ENCODE measurements at regions not wholly inside any gene's neighbourhood (a gene's known extent, or its start where the extent isn't known, plus 50 kb on each side); places are given as distances from the start of the nearest gene placed in this dataset.
"Not testable (repeated sequence)": the region's sequence is repeated elsewhere in the genome, so short reads cannot be mapped to it uniquely, and the experiment has no call there.

GRCh38 chr15:38112406-38112805, 140.2 kb upstream of the SPRED1 start:
- H3K27ac Mint-ChIP-seq: no peak overlapping the region
- no peak overlapping the region for H3K4me3 Mint-ChIP-seq
- H3K27me3 Mint-ChIP-seq: peaks cover 4% of the 10 kb centered on the region
- no peaks in the 10 kb centered on the region for H3K36me3 Mint-ChIP-seq
- H3K4me1 Mint-ChIP-seq (ENCODE audit: low read depth): no peaks in the 10 kb centered on the region
- H3K9me3 Mint-ChIP-seq (ENCODE audit: low read depth): no peaks in the 10 kb centered on the region

GRCh38 chr15:38115121-38115520, 137.5 kb upstream of the SPRED1 start:
- no peaks in the 10 kb centered on the region for H3K36me3 Mint-ChIP-seq
- peaks cover 3% of the 10 kb centered on the region for H3K27me3 Mint-ChIP-seq
- no peaks in the 10 kb centered on the region for H3K9me3 Mint-ChIP-seq (ENCODE audit: low read depth)
- H3K4me1 Mint-ChIP-seq (ENCODE audit: low read depth): no peaks in the 10 kb centered on the region
- no peak overlapping the region for H3K27ac Mint-ChIP-seq
- H3K4me3 Mint-ChIP-seq: no peak overlapping the region

GRCh38 chr15:38117781-38118180, 134.9 kb upstream of the SPRED1 start:
- Mint-ChIP-seq H3K4me1 (ENCODE audit: low read depth) (no peaks in the 10 kb centered on the region), H3K9me3 (ENCODE audit: low read depth) (peaks cover 8% of the 10 kb centered on the region), H3K36me3 (peaks cover under 1% of the 10 kb centered on the region), H3K27me3 (peaks cover 5% of the 10 kb centered on the region), H3K4me3 (no peak overlapping the region), H3K27ac (no peak overlapping the region)

- not testable (repeated sequence) for H3K36me3 Mint-ChIP-seq; H3K4me1 Mint-ChIP-seq (ENCODE audit: low read depth); H3K27ac Mint-ChIP-seq; H3K27me3 Mint-ChIP-seq; H3K4me3 Mint-ChIP-seq
- H3K9me3 Mint-ChIP-seq (ENCODE audit: low read depth): peaks cover 10% of the 10 kb centered on the region
Measured at GRCh38 chr15:38119865-38120264, 132.8 kb upstream of the SPRED1 start.

GRCh38 chr15:38127306-38127771, 125.3 kb upstream of the SPRED1 start:
- Mint-ChIP-seq H3K36me3 (peaks cover 2% of the 10 kb centered on the region), H3K9me3 (ENCODE audit: low read depth) (peaks cover 7% of the 10 kb centered on the region), H3K4me3 (no peak overlapping the region), H3K4me1 (ENCODE audit: low read depth) (no peaks in the 10 kb centered on the region), H3K27ac (no peak overlapping the region), H3K27me3 (peaks cover 22% of the 10 kb centered on the region)

GRCh38 chr15:38128341-38128781, 124.3 kb upstream of the SPRED1 start:
- Mint-ChIP-seq H3K4me3 (no peak overlapping the region), H3K36me3 (no peaks in the 10 kb centered on the region), H3K4me1 (ENCODE audit: low read depth) (no peaks in the 10 kb centered on the region), H3K27ac (no peak overlapping the region), H3K9me3 (ENCODE audit: low read depth) (no peaks in the 10 kb centered on the region), H3K27me3 (peaks cover 24% of the 10 kb centered on the region)

- H3K27ac Mint-ChIP-seq: no peak overlapping the region
- no peaks in the 10 kb centered on the region for H3K9me3 Mint-ChIP-seq (ENCODE audit: low read depth)
- no peak overlapping the region for H3K4me3 Mint-ChIP-seq
- H3K27me3 Mint-ChIP-seq: peaks cover 22% of the 10 kb centered on the region
- no peaks in the 10 kb centered on the region for H3K4me1 Mint-ChIP-seq (ENCODE audit: low read depth)
- no peaks in the 10 kb centered on the region for H3K36me3 Mint-ChIP-seq
Measured at GRCh38 chr15:38128921-38129320, 123.7 kb upstream of the SPRED1 start.

- Mint-ChIP-seq H3K9me3 (ENCODE audit: low read depth) (no peaks in the 10 kb centered on the region), H3K4me3 (no peak overlapping the region), H3K27ac (no peak overlapping the region), H3K27me3 (peaks cover 23% of the 10 kb centered on the region), H3K4me1 (ENCODE audit: low read depth) (no peaks in the 10 kb centered on the region), H3K36me3 (no peaks in the 10 kb centered on the region)
Measured at GRCh38 chr15:38129531-38130204, 123.0 kb upstream of the SPRED1 start.

- H3K36me3 Mint-ChIP-seq: no peaks in the 10 kb centered on the region
- H3K27ac Mint-ChIP-seq: no peak overlapping the region
- H3K9me3 Mint-ChIP-seq (ENCODE audit: low read depth): peaks cover 3% of the 10 kb centered on the region
- no peak overlapping the region for H3K4me3 Mint-ChIP-seq
- no peaks in the 10 kb centered on the region for H3K4me1 Mint-ChIP-seq (ENCODE audit: low read depth)
- peaks cover 23% of the 10 kb centered on the region for H3K27me3 Mint-ChIP-seq
Measured at GRCh38 chr15:38130205-38130567, 122.5 kb upstream of the SPRED1 start.

DNA sequence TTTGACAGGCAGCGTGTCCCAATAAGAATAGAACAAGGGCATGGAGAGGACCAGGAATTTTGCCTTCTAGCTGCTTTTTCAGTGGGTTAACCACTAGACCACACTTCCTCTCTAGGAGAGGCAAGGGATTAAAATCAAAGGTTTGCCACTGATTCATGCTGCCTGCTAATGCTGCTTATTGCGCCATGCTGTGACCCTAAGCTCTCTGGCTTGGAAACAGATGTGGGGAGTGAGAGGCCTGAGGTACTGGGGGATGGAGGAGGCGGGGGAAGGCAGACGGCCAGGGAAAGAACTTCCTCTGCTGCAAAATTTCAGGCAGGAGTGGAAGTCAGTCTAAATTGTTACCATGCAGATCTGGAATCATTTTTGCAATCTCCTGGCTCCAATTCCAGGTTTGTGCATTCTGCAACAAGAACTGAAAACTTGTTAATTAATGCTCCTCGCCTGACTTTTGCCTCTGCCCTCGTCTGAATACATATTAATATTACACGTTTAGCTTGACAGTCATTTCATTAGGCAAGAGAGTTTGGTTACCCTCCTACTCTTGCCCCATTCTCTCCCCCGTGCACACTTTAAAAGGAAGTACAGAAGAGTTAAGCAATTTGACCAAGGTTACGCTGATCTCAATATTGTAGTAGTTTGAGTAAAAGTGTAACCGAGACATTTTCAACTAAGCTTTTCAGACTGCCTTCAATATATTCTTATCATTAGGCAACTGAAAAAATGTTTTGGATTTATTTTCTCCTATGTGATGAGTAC, 121.7 kb upstream of the SPRED1 start:
- Mint-ChIP-seq H3K9me3 (ENCODE audit: low read depth) (peaks cover 3% of the 10 kb centered on the region), H3K4me3 (no peak overlapping the region), H3K36me3 (no peaks in the 10 kb centered on the region), H3K4me1 (ENCODE audit: low read depth) (no peaks in the 10 kb centered on the region), H3K27ac (no peak overlapping the region), H3K27me3 (peaks cover 23% of the 10 kb centered on the region)

DNA sequence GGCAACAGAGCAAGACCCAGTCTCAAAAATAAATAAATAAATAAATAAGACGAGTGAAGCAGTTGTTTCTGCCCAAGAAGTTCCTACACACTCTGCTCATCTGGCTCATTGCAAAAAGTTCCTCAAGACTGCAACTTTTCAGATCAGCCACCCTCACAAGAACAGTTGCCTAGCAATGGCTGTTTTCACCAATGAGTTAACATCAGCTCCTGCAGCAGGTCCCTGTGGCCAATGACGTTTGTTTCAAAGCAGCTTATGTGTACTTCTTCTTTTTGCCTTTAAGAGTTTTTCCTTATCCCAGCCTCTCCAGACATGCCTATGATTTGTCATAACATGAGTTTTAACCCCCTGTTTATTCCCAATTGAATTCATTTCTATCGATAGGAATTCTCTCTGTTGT, 118.4 kb upstream of the SPRED1 start:
- Mint-ChIP-seq H3K9me3 (ENCODE audit: low read depth) (peaks cover 3% of the 10 kb centered on the region), H3K4me3 (no peak overlapping the region), H3K27ac (no peak overlapping the region), H3K4me1 (ENCODE audit: low read depth) (no peaks in the 10 kb centered on the region), H3K36me3 (no peaks in the 10 kb centered on the region), H3K27me3 (peaks cover 23% of the 10 kb centered on the region)

DNA sequence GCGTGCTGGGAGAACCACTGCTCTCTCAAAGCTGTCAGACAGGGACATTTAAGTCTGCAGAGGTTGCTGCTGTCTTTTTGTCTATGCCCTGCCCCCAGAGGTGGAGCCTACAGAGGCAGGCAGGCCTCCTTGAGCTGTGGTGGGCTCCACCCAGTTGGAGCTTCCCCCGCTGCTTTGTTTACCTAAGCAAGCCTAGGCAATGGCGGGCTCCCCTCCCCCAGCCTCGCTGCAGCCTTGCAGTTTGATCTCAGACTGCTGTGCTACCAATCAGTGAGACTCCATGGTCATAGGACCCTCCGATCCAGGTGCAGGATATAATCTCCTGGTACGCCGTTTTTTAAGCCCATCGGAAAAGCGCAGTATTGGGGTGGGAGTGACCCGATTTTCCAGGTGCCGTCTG, 110.4 kb upstream of the SPRED1 start:
- H3K4me1 Mint-ChIP-seq (ENCODE audit: low read depth); H3K27ac Mint-ChIP-seq; H3K36me3 Mint-ChIP-seq; H3K27me3 Mint-ChIP-seq; H3K4me3 Mint-ChIP-seq; H3K9me3 Mint-ChIP-seq (ENCODE audit: low read depth): not testable (repeated sequence)

- no peaks in the 10 kb centered on the region for H3K4me1 Mint-ChIP-seq (ENCODE audit: low read depth)
- no peak overlapping the region for H3K27ac Mint-ChIP-seq
- H3K36me3 Mint-ChIP-seq: no peaks in the 10 kb centered on the region
- peaks cover 19% of the 10 kb centered on the region for H3K9me3 Mint-ChIP-seq (ENCODE audit: low read depth)
- peaks cover under 1% of the 10 kb centered on the region for H3K27me3 Mint-ChIP-seq
- no peak overlapping the region for H3K4me3 Mint-ChIP-seq
Measured at GRCh38 chr15:38144921-38145320, 107.7 kb upstream of the SPRED1 start.

- Mint-ChIP-seq H3K36me3 (no peaks in the 10 kb centered on the region), H3K9me3 (ENCODE audit: low read depth) (peaks cover 24% of the 10 kb centered on the region), H3K27me3 (peaks cover 2% of the 10 kb centered on the region), H3K4me1 (ENCODE audit: low read depth) (no peaks in the 10 kb centered on the region), H3K4me3 (no peak overlapping the region), H3K27ac (no peak overlapping the region)
Measured at GRCh38 chr15:38145651-38146111, 107.0 kb upstream of the SPRED1 start.

- H3K36me3 Mint-ChIP-seq: no peaks in the 10 kb centered on the region
- peaks cover 24% of the 10 kb centered on the region for H3K9me3 Mint-ChIP-seq (ENCODE audit: low read depth)
- H3K27me3 Mint-ChIP-seq: peaks cover 2% of the 10 kb centered on the region
- H3K4me1 Mint-ChIP-seq (ENCODE audit: low read depth): no peaks in the 10 kb centered on the region
- no peak overlapping the region for H3K27ac Mint-ChIP-seq
- H3K4me3 Mint-ChIP-seq: no peak overlapping the region
Measured at GRCh38 chr15:38147246-38147645, 105.4 kb upstream of the SPRED1 start.
